ENCODE measurements at regions not wholly inside any gene's neighbourhood (a gene's known extent, or its start where the extent isn't known, plus 50 kb on each side); places are given as distances from the start of the nearest gene placed in this dataset.

DNA sequence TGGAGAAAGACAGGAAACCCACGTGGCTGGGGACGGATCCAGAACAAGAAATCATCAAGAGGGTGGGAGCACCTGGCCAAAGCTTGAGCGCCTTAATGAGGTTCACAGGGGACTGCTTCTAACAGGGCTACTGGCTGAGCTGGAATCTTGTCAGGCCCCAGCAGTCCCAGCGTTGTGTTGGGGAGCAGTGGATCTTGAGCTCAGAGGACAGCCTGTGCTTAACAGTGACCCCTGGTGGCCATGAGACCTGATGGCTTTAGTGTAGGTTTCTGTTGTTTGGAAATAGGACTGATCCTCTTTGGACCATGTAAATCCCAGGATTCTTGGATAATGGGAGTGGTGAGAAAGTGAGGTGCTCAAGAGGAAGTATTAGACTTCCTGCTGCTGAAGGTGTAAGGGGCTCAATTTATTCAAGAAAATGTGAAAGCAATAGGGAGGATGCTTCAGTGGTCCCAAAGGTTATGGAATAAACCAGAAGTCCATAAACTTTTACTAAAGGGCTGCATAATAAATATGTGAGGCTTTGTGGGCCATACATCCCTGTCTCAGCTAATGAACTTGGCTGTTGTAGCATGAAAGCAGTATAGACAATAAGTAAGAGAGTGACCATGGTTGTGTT is 216.2 kb downstream of the NFATC2 start:
- TF ChIP-seq CTCF (conservative IDR thresholded peaks at IDR 0.05) = peak; percentile 90
- TF ChIP-seq ZFX (IDR thresholded peaks at IDR 0.05) = no peak

All from C4-2B (cell line).